ENCODE measurements at regions not wholly inside any gene's neighbourhood (a gene's known extent, or its start where the extent isn't known, plus 50 kb on each side); places are given as distances from the start of the nearest gene placed in this dataset.

- TF ChIP-seq ZNF532 (CRISPR knock-in tag; IDR thresholded peaks at IDR 0.05; ENCODE audit: borderline replicate concordance) (no peak), SMAD4 (CRISPR knock-in tag; IDR thresholded peaks at IDR 0.05) (no peak), USF2 (CRISPR knock-in tag; IDR thresholded peaks at IDR 0.05) (no peak), ZBTB21 (CRISPR knock-in tag; IDR thresholded peaks at IDR 0.05; ENCODE audit: borderline replicate concordance) (no peak)
These were observed 120.4 kb downstream of the TDRD15 start (continued) for GRCh38 chr2:21244161-21244560.

- DNase-seq (ENCODE audit: low spot score) (no peak), ATAC-seq (no peak)
- peaks cover 10% of the 10 kb centered on the region for H3K9me3 Mint-ChIP-seq
- H3K27me3 Mint-ChIP-seq (ENCODE audit: low read depth), result no peaks in the 10 kb centered on the region
- CTCF ChIA-PET, result no interaction called here
- H3K4me3 Mint-ChIP-seq, result no peak overlapping the region
- POLR2A ChIA-PET, result no interaction called here
- H3K36me3 Mint-ChIP-seq, result peaks cover 7% of the 10 kb centered on the region; the same call in 1 of the 2 replicates
- no peak overlapping the region for H3K27ac Mint-ChIP-seq
- peaks cover under 1% of the 10 kb centered on the region; the same call in 1 of the 2 replicates for H3K4me1 Mint-ChIP-seq
- no peak for TF ChIP-seq ZMAT4 (CRISPR knock-in tag; IDR thresholded peaks at IDR 0.05)
- TF ChIP-seq JAZF1 (CRISPR knock-in tag; IDR thresholded peaks at IDR 0.05), result no peak
- no peak for TF ChIP-seq SMAD4 (CRISPR knock-in tag; IDR thresholded peaks at IDR 0.05)
- TF ChIP-seq ZNF263 (CRISPR knock-in tag; IDR thresholded peaks at IDR 0.05; ENCODE audit: low read depth), result no peak
These were observed 121.8 kb downstream of the TDRD15 start for GRCh38 chr2:21245565-21245964.

GRCh38 chr2:21249367-21249766, 125.6 kb downstream of the TDRD15 start:
- no peak for TF ChIP-seq USF1 (CRISPR knock-in tag; IDR thresholded peaks at IDR 0.05)
- no peak for TF ChIP-seq MYBL2 (CRISPR knock-in tag; IDR thresholded peaks at IDR 0.05)
- no peak for TF ChIP-seq RELA (CRISPR knock-in tag; IDR thresholded peaks at IDR 0.05; ENCODE audit: borderline replicate concordance)
- no peak for TF ChIP-seq TCF7 (CRISPR knock-in tag; IDR thresholded peaks at IDR 0.05; ENCODE audit: low read depth)
- no peak for TF ChIP-seq CREM (CRISPR knock-in tag; IDR thresholded peaks at IDR 0.05)
- TF ChIP-seq GABPB1 (CRISPR knock-in tag; IDR thresholded peaks at IDR 0.05), result no peak
- TF ChIP-seq ELF4 (CRISPR knock-in tag; IDR thresholded peaks at IDR 0.05; ENCODE audit: low read depth), result no peak
- TF ChIP-seq PREB (CRISPR knock-in tag; IDR thresholded peaks at IDR 0.05; ENCODE audit: borderline replicate concordance), result no peak
- TF ChIP-seq ZBTB21 (CRISPR knock-in tag; IDR thresholded peaks at IDR 0.05; ENCODE audit: borderline replicate concordance), result no peak
- TF ChIP-seq HMGA2 (CRISPR knock-in tag; IDR thresholded peaks at IDR 0.05), result no peak
- Mint-ChIP-seq H3K27me3 (ENCODE audit: low read depth) (no peaks in the 10 kb centered on the region), H3K4me1 (peaks cover 14% of the 10 kb centered on the region), H3K27ac (no peak overlapping the region), H3K4me3 (no peak overlapping the region), H3K9me3 (no peaks in the 10 kb centered on the region), H3K36me3 (no peaks in the 10 kb centered on the region)
- ATAC-seq (no peak), DNase-seq (ENCODE audit: low spot score) (no peak)
- ChIA-PET POLR2A (no interaction called here), CTCF (no interaction called here)

All from WTC11 (cell line).